ENCODE measurements at regions not wholly inside any gene's neighbourhood (a gene's known extent, or its start where the extent isn't known, plus 50 kb on each side); places are given as distances from the start of the nearest gene placed in this dataset.

DNA sequence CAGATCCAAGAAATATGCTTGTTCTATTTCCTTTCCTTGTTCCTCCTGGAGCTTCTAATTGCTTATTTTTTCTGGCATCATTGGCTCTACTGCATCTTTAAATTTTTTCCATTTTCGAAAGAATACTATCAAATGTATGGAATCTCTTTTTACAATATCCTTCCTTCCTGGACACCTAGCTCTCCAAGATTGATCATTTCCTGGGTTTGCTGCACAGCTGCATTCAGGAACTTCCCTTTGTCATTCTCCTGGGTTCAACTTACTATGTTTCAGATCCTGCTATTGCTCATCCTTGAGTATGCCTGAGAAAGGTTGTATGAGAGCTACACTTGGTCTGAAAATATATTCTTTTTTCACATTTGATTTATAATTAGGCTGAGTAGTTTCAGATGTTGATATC is 73.7 kb upstream of the ERCC6L2 start:
- TF ChIP-seq, protein P1, sequence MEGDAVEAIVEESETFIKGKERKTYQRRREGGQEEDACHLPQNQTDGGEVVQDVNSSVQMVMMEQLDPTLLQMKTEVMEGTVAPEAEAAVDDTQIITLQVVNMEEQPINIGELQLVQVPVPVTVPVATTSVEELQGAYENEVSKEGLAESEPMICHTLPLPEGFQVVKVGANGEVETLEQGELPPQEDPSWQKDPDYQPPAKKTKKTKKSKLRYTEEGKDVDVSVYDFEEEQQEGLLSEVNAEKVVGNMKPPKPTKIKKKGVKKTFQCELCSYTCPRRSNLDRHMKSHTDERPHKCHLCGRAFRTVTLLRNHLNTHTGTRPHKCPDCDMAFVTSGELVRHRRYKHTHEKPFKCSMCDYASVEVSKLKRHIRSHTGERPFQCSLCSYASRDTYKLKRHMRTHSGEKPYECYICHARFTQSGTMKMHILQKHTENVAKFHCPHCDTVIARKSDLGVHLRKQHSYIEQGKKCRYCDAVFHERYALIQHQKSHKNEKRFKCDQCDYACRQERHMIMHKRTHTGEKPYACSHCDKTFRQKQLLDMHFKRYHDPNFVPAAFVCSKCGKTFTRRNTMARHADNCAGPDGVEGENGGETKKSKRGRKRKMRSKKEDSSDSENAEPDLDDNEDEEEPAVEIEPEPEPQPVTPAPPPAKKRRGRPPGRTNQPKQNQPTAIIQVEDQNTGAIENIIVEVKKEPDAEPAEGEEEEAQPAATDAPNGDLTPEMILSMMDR (IDR thresholded peaks at IDR 0.05; ENCODE audit: poor library complexity): no peak
- TF ChIP-seq EZH2phosphoT487 (IDR thresholded peaks at IDR 0.05; ENCODE audit: low read depth, severe bottlenecking, unreplicated experiment) (no peak), EZH2 (IDR thresholded peaks at IDR 0.05; ENCODE audit: borderline replicate concordance) (no peak)
